AG09309 (cell line): ENCODE measurements at regions not wholly inside any gene's neighbourhood (a gene's known extent, or its start where the extent isn't known, plus 50 kb on each side); places are given as distances from the start of the nearest gene placed in this dataset.

Experiments
- DNase-seq: peaks from one replicate; pipeline ENCODE4 v3.0.0-alpha.2; 2010; ENCODE audit warnings: low read depth
- H3K4me3 ChIP-seq: 2 replicates; pipeline ENCODE4 v1.5.1; 2011; ENCODE audit warnings: mild to moderate bottlenecking, low read depth, low read length, moderate library complexity; ENCODE audit not compliant: control insufficient read depth
- CTCF ChIP-seq: IDR thresholded peaks from 2 replicates; pipeline ENCODE4 v1.5.1; 2011; ENCODE audit warnings: mild to moderate bottlenecking, low read depth, low read length, inconsistent platforms; ENCODE audit not compliant: insufficient read depth, control insufficient read depth; ENCODE audit errors: missing control alignments

DNA sequence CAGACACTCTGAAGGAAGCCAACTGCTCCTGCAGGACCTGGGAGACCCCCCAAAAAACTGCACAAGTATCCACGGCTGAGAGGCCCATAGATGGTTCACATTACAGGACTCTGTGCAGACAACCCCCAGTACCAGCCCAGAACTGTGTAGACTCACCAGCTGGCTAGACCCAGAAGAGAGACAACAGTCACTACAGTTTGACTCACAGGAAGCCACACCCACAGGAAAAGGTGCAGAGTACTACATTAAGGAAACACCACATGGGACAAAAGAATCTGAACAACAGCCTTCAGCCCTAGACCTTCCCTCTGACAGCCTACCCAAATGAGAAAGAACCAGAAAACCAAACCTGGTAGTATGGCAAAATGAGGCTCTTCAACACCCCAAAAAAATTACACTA is 281.2 kb upstream of the RGMB start:
- no peak for DNase-seq
- H3K4me3 ChIP-seq: no peak overlapping the region
- no peak for TF ChIP-seq CTCF

- no peak overlapping the region for H3K4me3 ChIP-seq
- TF ChIP-seq CTCF: no peak
- no peak for DNase-seq
These were observed 276.0 kb upstream of the RGMB start for GRCh38 chr5:98497418-98497817.

- DNase-seq: no peak
- TF ChIP-seq CTCF: no peak
- H3K4me3 ChIP-seq: no peak overlapping the region
These were observed 275.4 kb upstream of the RGMB start for GRCh38 chr5:98498028-98498427.

DNA sequence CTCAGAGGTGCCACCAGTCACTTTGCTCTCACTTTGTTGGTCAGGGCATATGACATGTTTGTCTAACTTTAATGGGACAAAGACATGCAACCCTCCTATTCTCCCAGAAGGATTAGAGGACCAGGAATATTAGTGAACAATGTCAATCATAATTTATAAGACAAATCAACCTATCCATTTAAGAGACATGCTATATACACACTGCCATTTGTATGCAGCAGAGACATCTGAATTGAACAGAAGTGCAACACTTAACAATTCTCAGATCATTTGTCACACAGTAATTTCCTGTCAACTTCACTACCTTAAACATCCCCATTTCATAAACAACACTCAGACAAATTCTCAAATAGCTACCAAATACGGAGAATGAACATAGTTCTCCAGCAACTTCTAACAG is 273.6 kb upstream of the RGMB start:
- no peak for DNase-seq
- TF ChIP-seq CTCF: no peak
- H3K4me3 ChIP-seq: no peak overlapping the region

GRCh38 chr5:98500811-98501210 is 272.7 kb upstream of the RGMB start:
- no peak for DNase-seq
- no peak for TF ChIP-seq CTCF

GRCh38 chr5:98503616-98504015 is 269.8 kb upstream of the RGMB start:
- no peak for TF ChIP-seq CTCF
- no peak for DNase-seq

More at GRCh38 chr5:98500811-98501210, 272.7 kb upstream of the RGMB start:
- no peak overlapping the region for H3K4me3 ChIP-seq

DNA sequence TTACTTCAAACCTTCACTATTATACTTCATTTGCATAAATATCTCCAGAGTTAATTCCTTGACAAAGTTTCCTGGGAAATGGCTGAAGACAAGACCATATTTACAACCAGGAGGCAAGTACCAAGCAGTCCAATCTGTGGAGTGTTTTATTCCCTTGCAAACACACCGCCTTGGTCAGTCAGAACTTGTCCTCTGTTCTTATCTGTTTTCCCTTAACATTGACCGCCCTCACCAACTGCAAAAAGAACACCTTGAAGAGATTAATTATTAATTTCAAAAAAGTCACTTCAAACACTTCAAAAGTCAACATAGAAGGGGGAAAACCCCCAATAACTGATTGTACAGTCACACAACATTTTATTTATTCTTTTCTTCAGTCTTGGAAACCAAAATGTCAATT is 269.0 kb upstream of the RGMB start:
- H3K4me3 ChIP-seq: no peak overlapping the region
- TF ChIP-seq CTCF: no peak
- DNase-seq: no peak

More at GRCh38 chr5:98503616-98504015, 269.8 kb upstream of the RGMB start:
- H3K4me3 ChIP-seq: no peak overlapping the region
